Colonic mucosa (tissue), 4 donors: ENCODE measurements at regions not wholly inside any gene's neighbourhood (a gene's known extent, or its start where the extent isn't known, plus 50 kb on each side); places are given as distances from the start of the nearest gene placed in this dataset.
"Not testable (repeated sequence)": the region's sequence is repeated elsewhere in the genome, so short reads cannot be mapped to it uniquely, and the experiment has no call there.

ENCODE experiments used
- DNase-seq: peaks from one replicate; pipeline ENCODE4 v3.0.0-alpha.2; 2020
- H3K27ac ChIP-seq: fragments of 200-600 bp; one replicate; pipeline ENCODE4 v1.8.0; 2021
- H3K27me3 ChIP-seq: fragments of 200-600 bp; one replicate; pipeline ENCODE4 v1.8.0; 2021
- H3K36me3 ChIP-seq: fragments of 200-600 bp; one replicate; pipeline ENCODE4 v1.8.0; 2021
- H3K4me1 ChIP-seq: fragments of 200-600 bp; one replicate; pipeline ENCODE4 v1.8.0; 2021; ENCODE audit warnings: mild to moderate bottlenecking
- H3K4me3 ChIP-seq: fragments of 200-600 bp; one replicate; pipeline ENCODE4 v1.8.0; 2021
- H3K9ac ChIP-seq, 2 donors: one replicate each; pipeline ENCODE4 v1.7.0; 2013; ENCODE audit warnings: control low read depth in 2 of 2, low read depth in 2 of 2, low read length in 2 of 2
- H3K9me3 ChIP-seq: fragments of 200-600 bp; one replicate; pipeline ENCODE4 v1.8.0; 2021
- intact Hi-C: fragments of 100-400 bp; cut with DNase I; formaldehyde crosslinking; loops from one replicate; pipeline ENCODE4 v1.14.1; 2022
- TF ChIP-seq, protein P1 (sequence below): fragments of 200-600 bp; IDR thresholded peaks from one replicate; pipeline ENCODE4 v1.8.0; 2022; ENCODE audit warnings: antibody characterized with exemption, mild to moderate bottlenecking
- donor health status: healthy.
- donor health status: DM: no; HTN: no; CAD: no.
- donor health status: DM: no; HTN: no; CAD: no.

GRCh38 chr2:5195636-5196035, 496.5 kb upstream of the SOX11 start:
- no peaks in the 10 kb centered on the region for H3K27me3 ChIP-seq
- no peaks in the 10 kb centered on the region for H3K4me1 ChIP-seq
- no peak overlapping the region for H3K27ac ChIP-seq
- H3K9ac ChIP-seq: no peak overlapping the region
- H3K36me3 ChIP-seq: no peaks in the 10 kb centered on the region
- DNase-seq: no peak
- intact Hi-C loops: no loop called here
- TF ChIP-seq, protein P1, sequence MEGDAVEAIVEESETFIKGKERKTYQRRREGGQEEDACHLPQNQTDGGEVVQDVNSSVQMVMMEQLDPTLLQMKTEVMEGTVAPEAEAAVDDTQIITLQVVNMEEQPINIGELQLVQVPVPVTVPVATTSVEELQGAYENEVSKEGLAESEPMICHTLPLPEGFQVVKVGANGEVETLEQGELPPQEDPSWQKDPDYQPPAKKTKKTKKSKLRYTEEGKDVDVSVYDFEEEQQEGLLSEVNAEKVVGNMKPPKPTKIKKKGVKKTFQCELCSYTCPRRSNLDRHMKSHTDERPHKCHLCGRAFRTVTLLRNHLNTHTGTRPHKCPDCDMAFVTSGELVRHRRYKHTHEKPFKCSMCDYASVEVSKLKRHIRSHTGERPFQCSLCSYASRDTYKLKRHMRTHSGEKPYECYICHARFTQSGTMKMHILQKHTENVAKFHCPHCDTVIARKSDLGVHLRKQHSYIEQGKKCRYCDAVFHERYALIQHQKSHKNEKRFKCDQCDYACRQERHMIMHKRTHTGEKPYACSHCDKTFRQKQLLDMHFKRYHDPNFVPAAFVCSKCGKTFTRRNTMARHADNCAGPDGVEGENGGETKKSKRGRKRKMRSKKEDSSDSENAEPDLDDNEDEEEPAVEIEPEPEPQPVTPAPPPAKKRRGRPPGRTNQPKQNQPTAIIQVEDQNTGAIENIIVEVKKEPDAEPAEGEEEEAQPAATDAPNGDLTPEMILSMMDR: no peak
- H3K9me3 ChIP-seq: no peaks in the 10 kb centered on the region
- H3K4me3 ChIP-seq: no peak overlapping the region

GRCh38 chr2:5203134-5203755, 488.9 kb upstream of the SOX11 start:
- TF ChIP-seq, protein P1: no peak
- Histone ChIP-seq H3K4me1 (no peaks in the 10 kb centered on the region), H3K9me3 (no peaks in the 10 kb centered on the region), H3K27me3 (no peaks in the 10 kb centered on the region), H3K4me3 (no peak overlapping the region), H3K27ac (no peak overlapping the region), H3K9ac (no peak overlapping the region), H3K36me3 (no peaks in the 10 kb centered on the region)
- intact Hi-C loops: no loop called here
- no peak for DNase-seq

DNA sequence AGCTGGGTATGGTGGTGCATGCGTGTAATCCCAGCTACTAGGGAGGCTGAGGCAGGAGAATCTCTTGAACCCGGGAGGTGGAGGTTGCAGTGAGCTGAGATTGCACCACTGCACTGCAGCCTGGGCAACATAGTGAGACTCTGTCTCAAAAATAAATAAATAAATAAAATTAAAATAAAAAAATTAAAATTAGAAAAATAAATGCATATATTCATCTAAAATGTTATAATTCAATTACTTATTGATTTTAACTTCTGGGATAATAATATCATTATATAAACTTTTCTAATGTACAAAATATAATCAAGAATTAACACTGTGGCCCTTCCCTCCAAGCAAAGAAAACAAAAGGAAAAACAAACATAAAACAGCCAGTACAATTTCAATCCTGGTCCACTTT, 485.4 kb upstream of the SOX11 start:
- H3K9me3 ChIP-seq, H3K27ac ChIP-seq, H3K36me3 ChIP-seq, intact Hi-C loops, DNase-seq, H3K4me1 ChIP-seq, H3K4me3 ChIP-seq, H3K27me3 ChIP-seq, H3K9ac ChIP-seq: not testable (repeated sequence)

GRCh38 chr2:5215989-5216607, 476.1 kb upstream of the SOX11 start:
- Histone ChIP-seq H3K36me3 (no peaks in the 10 kb centered on the region), H3K27ac (no peak overlapping the region), H3K9me3 (no peaks in the 10 kb centered on the region), H3K27me3 (no peaks in the 10 kb centered on the region), H3K4me3 (no peak overlapping the region), H3K9ac (no peak overlapping the region), H3K4me1 (no peaks in the 10 kb centered on the region)
- intact Hi-C loops: no loop called here
- TF ChIP-seq, protein P1: no peak
- no peak for DNase-seq

DNA sequence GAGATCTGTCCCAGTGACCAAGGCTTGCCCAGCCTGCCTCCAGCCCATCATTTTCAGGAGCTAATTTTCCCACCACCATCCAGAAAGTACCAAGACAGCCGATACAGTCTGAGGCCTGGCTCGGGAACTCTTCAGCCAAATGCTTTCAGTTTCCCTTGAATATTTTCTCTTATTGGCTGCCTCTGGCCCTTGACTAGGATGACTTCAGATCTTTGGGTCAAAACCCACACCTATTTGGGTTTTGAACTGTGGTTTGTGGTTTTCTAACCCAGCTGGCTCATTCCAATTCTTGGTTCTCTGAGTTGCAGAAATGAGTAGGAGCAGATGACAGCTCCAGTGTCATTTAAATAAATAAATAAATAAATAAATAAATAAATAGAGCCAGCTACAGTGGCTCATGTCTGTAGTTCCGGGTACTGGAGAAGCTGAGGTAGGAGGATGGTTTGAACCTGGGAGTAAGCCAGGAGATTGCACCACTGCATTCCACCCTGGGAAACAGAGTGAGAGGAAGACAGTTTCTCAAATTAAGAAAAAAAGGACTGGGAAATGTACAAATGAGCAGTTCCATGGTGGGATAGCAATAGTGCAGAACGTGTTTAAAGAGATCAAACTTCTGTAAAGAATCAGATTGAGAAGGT, 465.0 kb upstream of the SOX11 start:
- Histone ChIP-seq H3K27ac (no peak overlapping the region), H3K4me1 (no peaks in the 10 kb centered on the region), H3K36me3 (no peaks in the 10 kb centered on the region), H3K9ac (no peak overlapping the region), H3K4me3 (no peak overlapping the region), H3K9me3 (no peaks in the 10 kb centered on the region), H3K27me3 (no peaks in the 10 kb centered on the region)
- TF ChIP-seq, protein P1: no peak
- DNase-seq: no peak
- intact Hi-C loops: no loop called here

DNA sequence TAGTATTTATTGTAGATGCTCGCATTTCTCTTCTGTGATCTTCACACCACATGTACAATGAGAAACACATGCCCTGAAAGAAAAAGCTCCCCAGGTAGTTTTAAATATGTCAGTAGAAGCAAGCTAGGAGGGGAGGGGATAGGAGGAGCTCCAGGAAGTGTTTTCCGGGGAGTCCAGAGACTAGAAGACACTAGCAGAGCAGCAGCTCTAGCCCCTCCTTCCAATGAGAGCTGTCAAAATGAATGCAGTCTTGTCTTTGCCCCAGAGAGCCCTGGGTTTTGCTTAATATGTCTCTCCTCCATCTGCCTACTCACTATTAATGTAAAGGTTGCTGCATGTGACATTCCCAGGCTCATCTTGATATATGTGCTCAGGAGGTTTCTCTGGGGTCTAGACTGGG, 462.6 kb upstream of the SOX11 start:
- TF ChIP-seq, protein P1: no peak
- H3K9ac ChIP-seq: no peak overlapping the region
- H3K4me1 ChIP-seq: no peaks in the 10 kb centered on the region
- no peak overlapping the region for H3K4me3 ChIP-seq
- no peaks in the 10 kb centered on the region for H3K36me3 ChIP-seq
- intact Hi-C loops: no loop called here
- no peaks in the 10 kb centered on the region for H3K27me3 ChIP-seq
- no peaks in the 10 kb centered on the region for H3K9me3 ChIP-seq
- no peak overlapping the region for H3K27ac ChIP-seq
- DNase-seq: no peak
